ENCODE measurements at regions not wholly inside any gene's neighbourhood (a gene's known extent, or its start where the extent isn't known, plus 50 kb on each side); places are given as distances from the start of the nearest gene placed in this dataset.

GRCh38 chr6:15770347-15771143 is 107.7 kb upstream of the DTNBP1 start:
- TF ChIP-seq, protein P1, sequence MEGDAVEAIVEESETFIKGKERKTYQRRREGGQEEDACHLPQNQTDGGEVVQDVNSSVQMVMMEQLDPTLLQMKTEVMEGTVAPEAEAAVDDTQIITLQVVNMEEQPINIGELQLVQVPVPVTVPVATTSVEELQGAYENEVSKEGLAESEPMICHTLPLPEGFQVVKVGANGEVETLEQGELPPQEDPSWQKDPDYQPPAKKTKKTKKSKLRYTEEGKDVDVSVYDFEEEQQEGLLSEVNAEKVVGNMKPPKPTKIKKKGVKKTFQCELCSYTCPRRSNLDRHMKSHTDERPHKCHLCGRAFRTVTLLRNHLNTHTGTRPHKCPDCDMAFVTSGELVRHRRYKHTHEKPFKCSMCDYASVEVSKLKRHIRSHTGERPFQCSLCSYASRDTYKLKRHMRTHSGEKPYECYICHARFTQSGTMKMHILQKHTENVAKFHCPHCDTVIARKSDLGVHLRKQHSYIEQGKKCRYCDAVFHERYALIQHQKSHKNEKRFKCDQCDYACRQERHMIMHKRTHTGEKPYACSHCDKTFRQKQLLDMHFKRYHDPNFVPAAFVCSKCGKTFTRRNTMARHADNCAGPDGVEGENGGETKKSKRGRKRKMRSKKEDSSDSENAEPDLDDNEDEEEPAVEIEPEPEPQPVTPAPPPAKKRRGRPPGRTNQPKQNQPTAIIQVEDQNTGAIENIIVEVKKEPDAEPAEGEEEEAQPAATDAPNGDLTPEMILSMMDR (conservative IDR thresholded peaks at IDR 0.05; ENCODE audit: low read depth, low read length), result peak; percentile 34; the same call in 1 of the 2 replicates
- TF ChIP-seq EZH2 (IDR thresholded peaks at IDR 0.05; ENCODE audit: low read length, unreplicated experiment), result no peak
- no peak for TF ChIP-seq EZH2phosphoT487 (IDR thresholded peaks at IDR 0.05; ENCODE audit: borderline replicate concordance, low read length)
